GM10266 (cell line): ENCODE measurements at regions not wholly inside any gene's neighbourhood (a gene's known extent, or its start where the extent isn't known, plus 50 kb on each side); places are given as distances from the start of the nearest gene placed in this dataset.

Experiments
- DNase-seq: peaks from one replicate; pipeline ENCODE4 v3.0.0; 2012; ENCODE audit errors: extremely low spot score
- CTCF ChIP-seq: IDR thresholded peaks from 2 replicates; pipeline ENCODE4 v1.5.1; 2012; ENCODE audit warnings: mild to moderate bottlenecking, low read depth; ENCODE audit not compliant: control insufficient read depth, insufficient read depth; ENCODE audit errors: missing control alignments

- no peak for DNase-seq
- TF ChIP-seq CTCF, result no peak
These were observed 320.7 kb downstream of the CYP26B1 start for GRCh38 chr2:71826826-71827523.

- no peak for TF ChIP-seq CTCF
- DNase-seq, result no peak
These were observed 321.4 kb downstream of the CYP26B1 start for GRCh38 chr2:71826299-71826698.

GRCh38 chr2:71824436-71824835, 323.2 kb downstream of the CYP26B1 start:
- TF ChIP-seq CTCF, result no peak
- DNase-seq, result no peak

GRCh38 chr2:71823526-71823925, 324.1 kb downstream of the CYP26B1 start:
- no peak for DNase-seq
- TF ChIP-seq CTCF, result no peak

- DNase-seq, result no peak
- no peak for TF ChIP-seq CTCF
These were observed 325.2 kb downstream of the CYP26B1 start for GRCh38 chr2:71822463-71822862.

GRCh38 chr2:71821856-71822255, 325.8 kb downstream of the CYP26B1 start:
- TF ChIP-seq CTCF, result no peak

GRCh38 chr2:71816815-71817214, 330.8 kb downstream of the CYP26B1 start:
- TF ChIP-seq CTCF, result no peak
- DNase-seq, result no peak

More at GRCh38 chr2:71821856-71822255, 325.8 kb downstream of the CYP26B1 start:
- DNase-seq, result no peak
